COLO829 (cell line): ENCODE measurements at regions not wholly inside any gene's neighbourhood (a gene's known extent, or its start where the extent isn't known, plus 50 kb on each side); places are given as distances from the start of the nearest gene placed in this dataset.
"Not testable (repeated sequence)": the region's sequence is repeated elsewhere in the genome, so short reads cannot be mapped to it uniquely, and the experiment has no call there.

ENCODE experiments used
- DNase-seq: peaks from one replicate; pipeline ENCODE4 v3.0.0; 2012; ENCODE audit warnings: low spot score

- DNase-seq: no peak
These were observed 167.6 kb upstream of the PITRM1 start for GRCh38 chr10:3340127-3340730.

GRCh38 chr10:3339531-3339950, 167.0 kb upstream of the PITRM1 start:
- no peak for DNase-seq

- DNase-seq: no peak
These were observed 166.5 kb upstream of the PITRM1 start for GRCh38 chr10:3339121-3339520.

GRCh38 chr10:3337741-3338140, 165.2 kb upstream of the PITRM1 start:
- DNase-seq: no peak

GRCh38 chr10:3336673-3337293, 164.2 kb upstream of the PITRM1 start:
- DNase-seq: no peak

- no peak for DNase-seq
These were observed 160.8 kb upstream of the PITRM1 start for GRCh38 chr10:3333426-3333825.

GRCh38 chr10:3331690-3332230, 159.2 kb upstream of the PITRM1 start:
- no peak for DNase-seq

- DNase-seq: no peak
These were observed 158.6 kb upstream of the PITRM1 start for GRCh38 chr10:3331187-3331586.

GRCh38 chr10:3330663-3331062, 158.1 kb upstream of the PITRM1 start:
- DNase-seq: no peak

GRCh38 chr10:3325954-3326750, 153.6 kb upstream of the PITRM1 start:
- no peak for DNase-seq

- no peak for DNase-seq
These were observed 152.0 kb upstream of the PITRM1 start for GRCh38 chr10:3324612-3325038.

GRCh38 chr10:3323865-3324498, 151.4 kb upstream of the PITRM1 start:
- DNase-seq: peak; percentile 48

- no peak for DNase-seq
These were observed 148.5 kb upstream of the PITRM1 start for GRCh38 chr10:3321123-3321522.

- no peak for DNase-seq
These were observed 147.2 kb upstream of the PITRM1 start for GRCh38 chr10:3319811-3320226.

GRCh38 chr10:3318480-3318807, 145.9 kb upstream of the PITRM1 start:
- DNase-seq: not testable (repeated sequence)

GRCh38 chr10:3317553-3318479, 145.2 kb upstream of the PITRM1 start:
- DNase-seq: not testable (repeated sequence)

GRCh38 chr10:3314445-3315085, 142.0 kb upstream of the PITRM1 start:
- not testable (repeated sequence) for DNase-seq

GRCh38 chr10:3313784-3314444, 141.3 kb upstream of the PITRM1 start:
- peak; percentile 6 for DNase-seq

GRCh38 chr10:3312403-3312940, 139.9 kb upstream of the PITRM1 start:
- DNase-seq: no peak
